NCI-H748 treated with DMSO at 0.1 percent for 48 hours (cell line): ENCODE measurements at regions not wholly inside any gene's neighbourhood (a gene's known extent, or its start where the extent isn't known, plus 50 kb on each side); places are given as distances from the start of the nearest gene placed in this dataset.
"Not testable (repeated sequence)": the region's sequence is repeated elsewhere in the genome, so short reads cannot be mapped to it uniquely, and the experiment has no call there.

Experiments
- DNase-seq: peaks from one replicate; lab custom pipeline; 2025; lab: John Stamatoyannopoulos, UW

DNA sequence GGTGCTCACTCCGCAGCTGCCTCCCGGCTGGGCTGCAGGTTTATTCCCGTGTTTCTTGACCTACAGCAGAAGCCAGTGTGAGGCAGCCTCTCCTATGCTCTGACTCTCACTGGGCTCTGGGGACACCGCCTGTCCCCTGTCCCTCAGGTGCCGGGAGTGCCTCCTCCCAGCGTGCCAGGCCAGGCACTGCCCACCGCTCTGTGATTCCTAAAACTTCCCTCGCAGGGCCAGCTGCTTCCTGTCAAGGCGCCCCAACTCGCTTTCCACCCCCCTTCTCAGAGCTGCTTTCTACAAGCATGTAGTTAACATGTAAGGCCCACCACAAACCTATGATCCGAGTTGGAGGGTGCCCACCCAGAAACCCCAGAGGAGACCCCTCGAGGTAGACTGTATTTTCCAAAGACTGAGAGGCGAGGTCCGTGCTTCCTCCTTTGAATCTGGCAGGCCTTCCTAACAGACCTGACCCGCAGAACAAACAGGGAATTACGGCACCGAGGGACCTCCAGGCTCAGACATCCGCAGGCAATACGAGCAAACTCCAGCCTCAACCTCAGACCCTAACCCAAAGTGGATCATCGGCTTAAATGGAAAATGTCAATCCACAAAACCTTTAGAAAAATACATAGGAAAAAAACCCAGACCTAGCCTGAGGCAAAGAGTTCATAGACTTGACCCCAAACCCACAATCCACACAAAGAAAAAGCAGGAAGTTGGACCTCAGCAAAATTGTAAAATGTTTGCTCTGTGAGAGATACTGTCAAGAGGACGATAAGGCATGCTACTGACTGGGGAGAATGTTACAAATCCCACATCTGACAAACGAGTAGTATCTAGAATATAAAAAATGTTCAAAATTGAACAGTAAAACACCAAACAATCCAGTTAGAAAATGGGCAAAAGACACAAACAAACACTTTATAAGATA is 121.3 kb upstream of the IQSEC1 start:
- DNase-seq, result no peak

DNA sequence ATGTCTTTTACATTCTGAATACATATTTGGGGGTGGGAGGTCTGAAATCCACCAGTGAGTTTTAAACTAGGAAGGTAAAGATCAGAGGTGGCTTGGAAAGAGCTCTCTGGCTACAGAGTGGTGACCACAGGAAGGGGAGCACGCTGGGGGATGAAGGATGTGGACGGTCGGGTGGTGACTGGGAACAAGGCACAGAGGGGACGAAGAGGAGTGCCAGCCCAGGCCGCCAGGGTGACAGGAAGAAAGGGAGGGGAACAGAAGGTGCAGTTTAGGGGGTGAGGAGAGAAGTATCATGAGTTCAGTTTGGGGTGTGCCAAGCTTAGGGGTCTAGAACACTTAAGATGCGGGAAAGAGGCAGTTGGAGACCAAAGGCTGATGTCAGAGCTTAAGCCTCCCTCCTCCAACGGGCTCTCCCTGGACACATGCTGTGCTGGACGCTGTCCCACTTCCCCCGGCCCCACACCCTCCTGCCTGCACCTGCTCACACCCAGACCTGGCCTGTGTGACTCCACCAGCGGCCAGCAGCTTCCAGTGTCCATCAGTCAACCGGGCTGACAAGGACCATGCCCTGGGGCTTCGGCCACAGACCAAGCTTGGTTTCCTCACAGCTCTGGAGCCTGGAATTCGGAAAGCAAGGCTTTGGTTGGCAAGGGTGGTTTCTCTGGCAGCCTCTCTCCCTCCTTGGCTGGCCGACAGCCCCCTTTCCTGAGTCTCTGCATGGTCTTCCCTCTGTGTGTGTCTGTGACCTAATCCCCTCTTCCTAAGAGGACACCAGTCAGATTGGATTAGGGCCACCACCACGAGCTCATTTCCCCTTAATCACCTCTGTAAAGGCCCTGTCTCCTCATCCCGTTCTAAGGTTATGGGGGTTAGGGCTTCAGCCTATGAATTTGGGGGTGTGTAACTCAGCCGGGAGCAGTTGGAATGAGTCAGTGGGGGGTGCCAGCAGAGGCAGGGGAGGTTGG is 120.4 kb upstream of the IQSEC1 start:
- DNase-seq, result no peak

DNA sequence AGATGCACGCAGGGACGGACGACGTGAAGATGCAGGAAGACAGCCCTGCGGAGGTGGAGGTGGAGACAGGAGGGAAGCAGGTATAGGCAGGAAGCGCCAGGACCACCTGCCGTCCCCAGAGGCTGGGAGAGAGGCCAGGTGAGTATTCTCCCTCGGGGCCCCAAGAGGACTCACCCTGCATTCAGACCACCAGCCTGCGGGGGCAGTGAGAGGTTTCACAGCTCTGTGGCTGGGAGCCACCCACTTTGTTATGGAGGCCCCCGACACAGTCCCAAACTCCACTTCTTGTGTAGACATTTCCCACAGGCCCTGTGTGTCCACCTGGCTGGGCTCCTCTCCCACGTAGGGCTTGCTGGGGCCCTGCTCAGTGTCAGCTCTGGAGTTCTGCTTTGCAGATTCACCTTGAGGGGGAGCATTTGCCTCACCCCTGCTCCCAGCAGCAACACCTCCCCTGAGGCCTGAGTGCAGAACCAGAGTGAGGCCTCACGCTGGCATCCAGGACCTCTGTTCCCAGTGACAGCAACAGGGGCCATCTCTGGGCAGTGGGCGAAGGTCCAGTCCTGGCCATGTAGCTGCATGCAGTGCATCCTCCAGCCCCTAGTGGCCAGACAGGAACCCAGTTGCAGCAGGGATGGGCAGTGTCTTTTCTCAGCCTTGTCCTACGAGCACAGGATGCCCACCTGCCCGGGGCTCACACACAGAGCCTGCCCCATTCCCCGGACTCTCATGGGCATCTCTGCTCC is 119.4 kb upstream of the IQSEC1 start:
- DNase-seq, result no peak

DNA sequence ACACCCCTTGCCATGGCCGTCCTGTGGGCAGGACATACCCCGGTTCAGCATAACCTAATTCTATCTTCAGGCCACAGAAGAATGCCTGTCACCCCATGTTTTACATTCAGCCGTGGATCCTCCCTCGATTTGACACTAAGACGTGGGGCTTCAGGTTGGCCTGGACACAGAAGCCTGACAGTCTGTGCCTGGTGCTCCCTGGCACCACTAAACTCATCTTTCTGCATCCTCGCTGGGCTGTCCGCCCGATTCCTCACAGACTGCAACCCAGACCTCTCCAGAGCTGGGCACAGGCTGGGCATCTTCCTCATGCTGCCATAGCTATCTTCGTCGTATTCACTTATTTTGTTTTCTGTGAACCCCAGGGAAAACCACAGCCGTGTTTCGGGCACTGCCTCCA is 117.8 kb upstream of the IQSEC1 start:
- DNase-seq, result no peak

DNA sequence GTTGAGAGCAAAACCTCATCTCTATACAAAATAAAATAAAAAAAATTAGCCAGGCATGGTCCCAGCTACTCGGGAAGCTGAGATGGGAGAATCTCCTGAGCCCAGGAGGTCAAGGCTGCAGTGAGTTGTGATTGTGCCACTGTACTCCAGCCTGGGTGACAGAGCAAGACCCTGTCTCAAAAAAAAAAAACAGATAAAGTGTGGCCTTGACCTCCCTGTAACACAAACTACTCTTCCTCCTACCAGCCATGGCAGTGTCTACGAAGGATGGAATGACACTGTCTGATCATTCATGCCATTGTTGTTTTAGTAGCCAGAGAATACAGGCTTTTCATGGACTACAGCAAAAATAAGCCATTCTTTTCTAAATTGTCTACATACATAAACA is 117.1 kb upstream of the IQSEC1 start:
- DNase-seq, result no peak

DNA sequence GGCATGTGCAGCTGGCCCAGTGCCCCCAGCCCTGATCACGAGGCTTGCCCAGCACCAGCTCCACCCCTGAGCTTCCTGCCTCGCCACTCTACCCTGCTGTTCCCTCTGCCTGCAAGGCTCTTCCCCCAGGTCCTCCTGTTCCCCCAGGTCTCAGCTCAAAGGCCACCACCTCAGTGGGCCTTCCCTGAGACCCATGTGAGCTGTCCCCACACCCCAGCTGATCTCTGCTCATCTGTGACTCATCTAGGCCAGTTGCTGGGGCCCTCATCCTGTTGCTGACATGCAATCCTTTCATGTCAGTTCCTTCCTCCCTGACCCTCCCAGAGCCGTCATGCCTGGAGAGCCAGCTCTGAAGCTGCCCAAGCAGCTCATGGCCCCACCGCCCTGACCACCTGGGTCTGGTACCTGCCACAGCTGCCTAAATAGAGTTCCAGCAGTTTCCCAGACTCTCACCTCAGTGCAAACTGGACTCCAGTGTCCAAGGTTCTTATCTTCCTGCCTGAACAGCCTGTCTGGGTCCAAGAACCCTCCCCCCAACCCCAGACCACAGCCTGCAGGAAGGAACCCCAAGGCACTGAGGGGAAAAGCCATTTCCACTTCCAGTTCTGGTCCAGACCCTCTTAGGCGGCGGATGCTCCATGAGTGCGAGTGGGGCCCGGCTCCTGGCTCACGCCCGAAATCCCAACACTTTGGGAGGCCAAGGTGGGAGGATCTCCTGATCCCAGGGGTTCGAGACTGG is 116.6 kb upstream of the IQSEC1 start:
- DNase-seq, result no peak

DNA sequence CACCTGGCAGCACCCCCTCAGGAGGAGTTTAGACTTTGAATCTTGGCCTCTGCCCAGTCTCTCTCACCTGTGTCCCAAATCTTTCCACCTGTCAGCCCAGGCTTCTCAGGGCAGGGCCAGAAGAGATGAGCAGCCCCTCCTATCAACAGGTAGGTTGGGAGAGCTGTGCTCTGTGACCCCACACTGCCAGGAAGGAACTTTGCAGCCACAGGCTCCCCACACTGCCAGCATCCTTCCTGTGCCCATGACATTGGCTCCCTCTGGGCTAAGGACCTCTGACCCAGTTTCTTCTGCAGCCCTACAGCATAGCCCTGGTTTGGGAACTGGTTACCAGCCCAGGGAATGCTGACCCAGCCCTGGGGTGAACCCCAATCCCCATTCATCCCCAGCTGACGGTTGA is 115.7 kb upstream of the IQSEC1 start:
- DNase-seq, result no peak

DNA sequence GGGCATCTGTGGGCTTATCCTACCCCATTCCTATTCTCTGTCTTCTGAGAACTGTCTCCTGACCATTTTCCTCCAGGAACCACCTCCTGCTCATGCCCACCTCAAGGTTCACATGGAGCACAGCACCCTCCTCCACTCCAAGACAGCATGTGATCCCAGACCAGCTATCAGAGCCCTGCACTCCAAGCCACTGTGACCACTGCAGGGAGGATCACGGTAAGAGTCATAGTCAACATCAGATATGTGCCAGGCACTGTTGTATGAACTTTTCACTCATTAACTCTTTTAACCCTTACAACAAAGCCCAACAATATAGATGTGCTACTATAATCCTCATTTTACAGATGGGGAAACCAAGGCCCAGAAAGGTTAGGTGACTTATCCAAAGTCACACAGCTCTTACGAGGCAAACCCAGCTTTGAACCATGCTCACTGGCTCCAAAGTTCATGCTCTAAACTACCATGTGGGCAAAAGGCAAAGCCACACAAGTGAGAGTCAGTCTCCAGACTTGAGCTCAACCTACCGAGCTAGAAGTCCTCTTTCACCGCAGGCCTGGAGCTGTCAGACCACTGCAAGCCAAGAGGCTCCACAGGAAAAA is 115.1 kb upstream of the IQSEC1 start:
- no peak for DNase-seq

DNA sequence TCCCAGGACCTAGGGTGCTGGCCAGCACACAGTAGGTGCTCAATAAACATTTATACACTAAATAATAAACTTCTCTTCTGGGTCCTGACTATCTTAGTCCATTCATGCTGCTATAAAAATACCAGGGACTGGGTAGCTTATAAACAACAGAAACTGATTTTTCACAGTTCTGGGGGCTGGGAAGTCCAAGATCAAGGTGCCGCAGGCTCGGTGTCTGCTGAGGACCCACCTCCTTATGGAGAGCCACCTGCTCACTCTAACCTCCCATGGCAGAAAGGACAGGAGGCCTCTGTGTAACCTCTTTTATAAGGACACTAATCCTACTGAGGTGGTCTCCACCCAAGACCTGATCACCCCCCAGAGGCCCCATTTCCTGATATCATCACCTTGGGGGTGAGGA is 114.4 kb upstream of the IQSEC1 start:
- no peak for DNase-seq

DNA sequence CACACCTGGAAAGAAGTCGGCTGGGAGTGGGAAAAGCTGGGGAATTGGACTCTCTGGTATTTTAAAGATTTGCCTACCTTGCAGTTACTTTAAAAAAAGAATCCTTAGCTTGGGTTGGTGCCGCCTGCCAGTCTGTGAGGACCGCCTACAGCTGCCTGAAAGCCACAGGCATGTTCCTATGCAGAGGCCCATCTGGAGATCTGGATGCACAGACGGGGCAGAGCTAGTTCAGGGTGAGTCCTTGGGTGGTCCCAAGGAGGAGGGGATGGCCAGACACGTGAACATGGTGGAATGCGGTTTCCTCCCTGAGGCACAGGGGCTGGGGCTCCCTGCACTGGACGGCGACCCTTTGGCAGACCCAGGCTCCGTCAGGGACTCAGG is 113.2 kb upstream of the IQSEC1 start:
- no peak for DNase-seq

DNA sequence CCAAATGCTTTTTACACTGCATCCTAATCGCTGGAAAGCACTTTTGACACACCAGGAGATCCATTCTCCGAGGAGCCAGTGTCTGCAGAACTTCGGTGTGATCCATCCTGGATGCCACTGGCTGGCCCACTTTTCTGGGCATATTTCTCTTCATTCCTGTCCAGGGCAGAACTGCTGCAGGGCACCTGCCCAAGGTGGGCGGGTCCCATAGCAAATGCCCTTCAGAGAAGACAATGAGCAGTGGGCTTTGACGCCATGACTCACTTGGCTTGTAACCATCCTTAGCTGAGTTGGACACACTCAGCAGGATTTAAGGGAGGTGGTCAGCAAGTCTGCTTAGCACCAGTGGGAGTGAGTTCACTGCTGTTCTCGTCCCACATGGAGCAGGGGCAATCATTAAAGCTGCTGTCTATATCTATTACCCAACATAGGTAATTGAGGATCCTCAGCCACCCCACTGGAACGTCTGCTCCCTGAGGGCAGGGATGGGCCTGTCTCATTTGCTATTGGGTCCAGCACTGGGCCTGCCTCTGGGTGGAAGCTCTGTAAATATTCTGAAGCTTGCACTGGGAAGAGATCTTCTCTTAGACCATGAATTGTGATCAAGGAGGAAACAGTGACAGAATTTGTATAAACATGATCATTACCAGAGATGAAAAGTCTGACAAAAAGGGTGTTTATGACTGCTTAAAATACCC is 112.7 kb upstream of the IQSEC1 start:
- DNase-seq, result no peak

DNA sequence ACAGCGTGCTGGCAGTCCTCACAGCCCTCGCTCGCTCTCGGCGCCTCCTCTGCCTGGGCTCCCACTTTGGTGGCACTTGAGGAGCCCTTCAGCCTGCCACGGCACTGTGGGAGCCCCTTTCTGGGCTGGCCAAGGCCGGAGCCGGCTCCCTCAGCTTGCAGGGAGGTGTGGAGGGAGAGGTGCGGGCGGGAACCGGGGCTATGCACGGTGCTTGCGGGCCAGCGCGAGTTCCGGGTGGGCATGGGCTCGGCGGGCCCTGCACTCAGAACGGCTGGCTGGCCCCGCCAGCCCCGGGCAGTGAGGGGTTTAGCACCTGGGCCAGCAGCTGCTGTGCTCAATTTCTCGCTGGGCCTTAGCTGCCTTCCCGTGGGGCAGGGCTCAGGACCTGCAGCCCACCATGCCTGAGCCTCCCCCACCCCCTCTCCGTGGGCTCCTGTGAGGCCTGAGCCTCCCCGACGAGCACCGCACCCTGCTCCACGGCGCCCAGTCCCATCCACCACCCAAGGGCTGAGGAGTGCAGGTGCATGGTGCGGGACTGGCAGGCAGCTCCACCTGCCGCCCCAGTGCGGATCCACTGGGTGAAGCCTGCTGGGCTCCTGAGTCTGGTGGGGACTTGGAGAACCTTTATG is 106.5 kb upstream of the IQSEC1 start:
- not testable (repeated sequence) for DNase-seq

DNA sequence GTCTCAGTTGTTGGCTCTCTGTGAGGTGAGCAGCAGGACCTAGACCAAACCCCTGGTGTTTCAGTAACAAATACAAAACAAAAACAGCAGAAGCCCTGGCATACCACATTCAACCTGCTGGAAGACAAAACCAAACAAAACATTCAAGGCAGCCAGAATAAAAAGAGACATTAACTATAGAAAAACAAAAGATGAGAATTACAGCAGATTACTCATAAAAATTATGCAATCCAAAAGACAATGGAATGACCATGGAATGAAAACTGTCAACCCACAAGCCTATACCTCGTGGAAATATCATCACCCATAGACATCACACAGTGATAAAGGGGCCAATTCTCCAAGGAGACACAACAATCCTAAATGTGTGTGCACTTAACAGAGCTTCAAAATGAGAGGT is 106.0 kb upstream of the IQSEC1 start:
- no peak for DNase-seq

DNA sequence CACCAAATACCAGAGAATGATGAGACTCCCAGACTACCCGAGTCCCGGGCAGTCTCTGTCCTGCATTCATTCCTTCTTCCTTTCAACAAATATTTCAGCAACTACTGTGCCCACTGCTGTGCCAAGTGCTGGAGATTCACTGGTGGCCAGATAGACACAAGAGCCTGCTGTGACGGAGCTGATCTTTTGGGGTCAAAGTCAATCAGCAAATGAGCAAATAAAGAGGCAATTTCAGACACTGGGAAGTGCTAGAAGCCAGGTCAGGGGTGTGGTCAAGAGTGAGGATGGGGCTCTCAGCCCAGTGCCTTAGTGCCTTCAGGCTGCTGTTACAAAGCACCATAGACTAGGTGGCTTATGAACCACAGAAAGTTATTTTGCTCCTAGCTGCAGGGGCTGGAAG is 104.9 kb upstream of the IQSEC1 start:
- DNase-seq, result no peak

DNA sequence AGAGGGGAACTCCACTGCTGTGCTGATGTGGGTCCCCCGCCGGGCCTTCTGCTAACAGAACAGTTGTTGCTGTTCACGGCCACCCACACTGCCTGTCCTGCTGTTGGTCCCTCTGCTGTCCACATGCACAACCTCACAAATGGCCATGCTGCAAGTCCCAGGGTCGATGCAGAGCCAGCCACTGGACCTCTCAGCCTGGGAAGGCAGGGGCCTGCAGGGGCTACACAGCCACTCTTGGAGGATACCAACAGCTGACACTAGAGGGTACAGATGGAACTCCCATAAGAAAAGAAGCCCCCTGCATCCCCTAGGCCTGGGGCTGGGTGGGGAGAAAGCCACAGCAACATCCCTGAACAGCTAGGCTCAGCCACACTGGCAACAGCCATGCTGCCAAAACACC is 104.4 kb upstream of the IQSEC1 start:
- DNase-seq, result no peak

DNA sequence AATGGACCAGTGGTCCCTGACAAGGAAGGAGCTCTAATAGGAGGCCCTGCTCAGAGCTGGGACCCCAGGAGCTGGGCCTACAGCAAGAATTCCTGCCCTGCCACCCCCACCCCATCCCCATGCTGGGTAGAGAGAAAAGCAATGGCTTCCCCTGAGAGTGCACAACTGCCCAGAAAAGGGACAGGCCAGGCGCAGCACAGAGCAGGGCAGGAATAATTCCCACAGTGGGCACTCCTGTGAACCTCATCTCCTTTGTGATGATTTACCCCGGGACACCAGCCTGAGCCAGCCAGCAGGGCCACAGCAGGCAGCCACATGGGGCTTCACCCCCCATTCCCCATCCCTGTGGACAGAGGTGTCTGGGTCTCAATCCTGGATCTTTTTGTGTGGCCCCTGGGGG is 104.0 kb upstream of the IQSEC1 start:
- DNase-seq, result no peak

DNA sequence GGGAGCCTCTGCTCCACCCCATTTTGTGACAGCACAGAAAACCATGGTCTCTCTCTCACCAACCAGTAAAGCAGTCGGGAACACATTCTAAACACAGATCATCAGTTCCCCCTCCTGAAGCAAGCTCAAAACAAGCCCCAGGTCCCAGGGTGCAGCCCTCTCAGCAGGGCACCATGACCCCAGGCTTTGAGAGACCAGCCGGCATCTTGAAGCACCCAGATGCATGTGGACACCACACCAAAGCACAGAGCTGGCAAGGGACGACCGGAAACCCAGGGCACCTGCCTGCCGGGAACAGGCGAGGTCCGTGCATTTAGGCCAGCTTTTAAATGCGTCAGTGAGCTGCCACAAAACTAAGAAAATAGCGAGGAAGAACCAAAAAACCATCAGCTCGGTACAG is 103.2 kb upstream of the IQSEC1 start:
- DNase-seq, result no peak

DNA sequence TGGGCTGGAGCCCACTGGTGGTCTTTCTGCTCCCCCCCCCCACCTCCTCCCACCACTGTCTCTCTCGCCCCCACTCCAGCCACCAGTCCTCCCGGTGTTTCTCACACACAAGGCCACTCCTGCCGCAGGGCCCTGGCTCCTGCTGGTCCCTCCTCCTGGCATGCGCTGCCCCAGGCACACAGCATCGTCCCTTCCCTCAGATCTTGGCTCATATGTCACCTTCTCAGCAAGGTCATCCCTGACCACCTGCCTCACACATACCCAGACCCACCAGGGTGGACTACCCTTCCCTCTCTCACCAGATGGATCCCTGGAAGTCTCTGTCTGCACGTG is 101.5 kb upstream of the IQSEC1 start:
- no peak for DNase-seq

DNA sequence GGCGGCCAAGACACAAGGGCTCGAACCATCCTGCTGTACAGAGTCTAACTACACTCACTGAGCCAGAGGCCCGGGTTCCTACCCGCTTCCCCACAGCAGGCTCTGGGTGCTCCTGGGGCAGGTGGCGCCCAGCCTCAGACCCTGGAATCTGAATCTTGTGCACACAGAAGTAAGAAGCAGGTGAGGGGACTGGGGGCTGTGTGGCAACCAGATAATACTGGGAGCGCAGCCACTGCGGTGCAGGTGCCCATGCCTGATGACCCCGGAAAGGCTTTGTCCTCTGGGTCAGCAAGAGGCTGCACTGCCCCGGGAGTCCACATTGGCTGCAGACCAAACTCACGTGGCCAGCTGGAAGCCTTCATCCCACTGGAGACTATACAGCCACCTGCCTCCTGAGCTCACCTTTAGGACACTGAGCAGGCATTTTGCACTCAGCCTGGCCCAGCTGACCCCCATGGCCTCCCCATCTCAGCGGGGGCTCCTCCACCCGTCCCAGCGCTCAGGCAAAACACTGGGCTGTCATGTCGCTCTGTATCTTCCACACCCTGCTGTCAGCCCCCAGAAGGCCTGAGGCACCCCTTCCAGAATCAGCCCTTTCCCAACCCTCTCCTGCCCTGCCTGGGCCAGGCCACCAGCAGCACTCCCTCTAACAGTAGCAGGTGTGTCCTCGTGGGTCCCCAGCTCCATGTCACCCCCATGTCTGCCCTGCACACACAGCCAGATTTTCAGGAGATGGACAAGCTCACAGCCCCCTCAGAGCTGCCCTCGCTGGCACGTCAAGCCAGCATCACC is 101.0 kb upstream of the IQSEC1 start:
- no peak for DNase-seq
